GM10266 (cell line): ENCODE measurements at regions not wholly inside any gene's neighbourhood (a gene's known extent, or its start where the extent isn't known, plus 50 kb on each side); places are given as distances from the start of the nearest gene placed in this dataset.

Experiments
- DNase-seq: peaks from one replicate; pipeline ENCODE4 v3.0.0; 2012; ENCODE audit errors: extremely low spot score
- CTCF ChIP-seq: IDR thresholded peaks from 2 replicates; pipeline ENCODE4 v1.5.1; 2012; ENCODE audit warnings: mild to moderate bottlenecking, low read depth; ENCODE audit not compliant: control insufficient read depth, insufficient read depth; ENCODE audit errors: missing control alignments

- no peak for DNase-seq
- no peak for TF ChIP-seq CTCF
Observed at GRCh38 chr12:73726881-73727280, 810.8 kb upstream of the ATXN7L3B start.

GRCh38 chr12:73731658-73732057 lies 806.0 kb upstream of the ATXN7L3B start:
- TF ChIP-seq CTCF = no peak
- DNase-seq = no peak

DNA sequence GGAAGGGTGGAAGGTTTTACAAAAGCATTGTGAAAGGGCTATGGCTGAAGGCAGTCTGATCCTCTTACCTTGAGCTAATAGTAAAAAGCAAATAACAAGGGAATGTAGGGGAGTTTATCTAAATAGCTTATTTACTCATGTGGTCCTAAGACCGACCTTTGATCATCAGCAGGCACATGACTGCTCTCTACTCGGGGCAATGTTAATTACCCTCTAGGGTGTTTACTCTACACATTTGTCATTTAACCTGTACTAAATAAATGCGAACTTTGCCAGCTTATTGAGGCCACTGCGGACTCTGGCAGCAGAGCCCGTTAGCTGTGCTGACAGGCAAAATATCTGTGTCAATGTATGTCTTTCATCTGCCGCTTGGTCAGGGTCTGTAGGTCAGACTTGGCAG lies 768.3 kb upstream of the ATXN7L3B start:
- no peak for DNase-seq
- TF ChIP-seq CTCF = no peak

GRCh38 chr12:73798523-73798922 lies 739.1 kb upstream of the ATXN7L3B start:
- DNase-seq = no peak
- TF ChIP-seq CTCF = no peak

- TF ChIP-seq CTCF = no peak
- no peak for DNase-seq
Observed at GRCh38 chr12:73815072-73815645, 722.5 kb upstream of the ATXN7L3B start.

DNA sequence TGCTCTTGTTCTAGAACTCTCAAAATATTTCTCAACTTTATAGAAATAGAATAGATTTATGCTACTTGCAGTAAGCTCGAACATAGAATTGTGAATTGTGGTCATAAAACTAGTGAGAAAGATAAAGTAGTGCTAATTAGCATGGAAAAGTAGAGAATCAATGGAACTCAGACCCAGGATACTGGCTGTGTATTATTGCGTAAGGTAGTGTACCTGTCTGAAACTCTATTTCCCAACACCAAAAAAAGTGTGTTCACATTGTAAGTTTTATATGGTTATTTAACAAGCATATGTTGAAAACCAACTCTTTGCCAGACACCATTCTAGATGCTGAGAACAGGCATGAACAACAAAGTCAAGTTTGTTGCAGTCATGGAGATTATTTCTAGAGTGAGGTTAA lies 720.5 kb upstream of the ATXN7L3B start:
- DNase-seq = no peak

DNA sequence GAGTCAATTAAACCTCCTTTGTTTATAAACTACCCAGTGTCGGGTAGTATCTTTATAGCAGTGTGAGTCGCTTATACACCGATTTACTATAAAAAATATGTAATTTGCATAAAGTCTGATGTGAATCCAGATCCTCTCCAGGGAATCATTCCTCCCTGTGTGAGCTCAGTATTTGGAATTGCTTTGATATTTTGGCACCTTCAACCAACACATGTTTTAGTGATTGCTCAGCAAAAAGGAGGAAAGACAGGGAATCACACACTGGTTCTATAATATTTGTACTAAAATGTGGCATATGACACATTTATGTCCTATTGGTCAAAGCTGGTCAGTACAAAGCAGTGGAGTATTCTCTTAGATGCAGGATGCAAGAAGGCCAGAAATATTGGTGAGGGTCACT lies 703.9 kb upstream of the ATXN7L3B start:
- no peak for TF ChIP-seq CTCF
- DNase-seq = no peak

More for the DNA sequence above, 720.5 kb upstream of the ATXN7L3B start:
- no peak for TF ChIP-seq CTCF
